CD14-positive monocyte (primary cell): ENCODE measurements at regions not wholly inside any gene's neighbourhood (a gene's known extent, or its start where the extent isn't known, plus 50 kb on each side); places are given as distances from the start of the nearest gene placed in this dataset.

ENCODE experiments used
- DNase-seq, 3 donors: peaks; one replicate each; pipeline ENCODE4 v3.0.0-alpha.2; 2011 to 2022
- H2AFZ ChIP-seq: 2 replicates; pipeline ENCODE4 v1.6.0; 2012; ENCODE audit warnings: mild to moderate bottlenecking, low read depth, low read length, inconsistent platforms; ENCODE audit not compliant: insufficient read depth, poor library complexity, severe bottlenecking
- H3K27ac ChIP-seq, 2 donors: 1 replicate in 1 of 2; 2 replicates in 1 of 2; pipeline ENCODE4 v1.5.1; 2012 to 2013; ENCODE audit warnings: low read length in 2 of 2, control low read depth in 1 of 2, inconsistent platforms in 1 of 2, low read depth in 1 of 2, mild to moderate bottlenecking in 1 of 2
- H3K27me3 ChIP-seq, 2 donors: one replicate each; pipeline versions ENCODE4 v1.6.0 to v1.6.1; 2011 to 2013; ENCODE audit warnings: low read length in 2 of 2; ENCODE audit not compliant: control insufficient read depth in 2 of 2, insufficient read depth in 2 of 2
- H3K36me3 ChIP-seq, 2 donors: replicated peaks in 1 of 2; 1 replicate in 1 of 2; 2 replicates in 1 of 2; pipeline versions ENCODE4 v1.5.1 to v1.6.1; 2012 to 2013; ENCODE audit warnings: low read length in 2 of 2, control low read depth in 1 of 2, inconsistent platforms in 1 of 2, mild to moderate bottlenecking in 1 of 2; ENCODE audit not compliant: insufficient read depth in 2 of 2, control insufficient read depth in 1 of 2
- H3K4me1 ChIP-seq, 2 donors: 1 replicate in 1 of 2; 2 replicates in 1 of 2; pipeline versions ENCODE4 v1.5.1 to v1.6.1; 2012 to 2013; ENCODE audit warnings: low read length in 2 of 2, control low read depth in 1 of 2, inconsistent platforms in 1 of 2, mild to moderate bottlenecking in 1 of 2, moderate library complexity in 1 of 2; ENCODE audit not compliant: insufficient read depth in 2 of 2, control insufficient read depth in 1 of 2
- H3K4me2 ChIP-seq: replicated peaks from 2 replicates; pipeline ENCODE3; 2012; ENCODE audit warnings: low read length, moderate library complexity, mild to moderate bottlenecking; ENCODE audit not compliant: poor library complexity, severe bottlenecking; ENCODE audit errors: extremely low read depth
- H3K4me3 ChIP-seq, 3 experiments: fragments of 200-600 bp in 1 of 3; sonication (generic) in 1 of 3; replicated peaks in 1 of 3; 1 replicate in 2 of 3; 2 replicates in 1 of 3; pipeline ENCODE4 v1.5.1; 2011 to 2013; ENCODE audit warnings: low read length in 3 of 3, mild to moderate bottlenecking in 3 of 3, control low read depth in 2 of 3, low read depth in 2 of 3, inconsistent platforms in 1 of 3, moderate library complexity in 1 of 3
- H3K79me2 ChIP-seq: 2 replicates; pipeline ENCODE4 v1.6.0; 2012; ENCODE audit warnings: mild to moderate bottlenecking, control low read depth, inconsistent platforms, low read length, moderate library complexity; ENCODE audit not compliant: insufficient read depth
- H3K9ac ChIP-seq: 2 replicates; pipeline ENCODE4 v1.6.0; 2017; ENCODE audit warnings: low read length, mild to moderate bottlenecking; ENCODE audit not compliant: insufficient read depth, poor library complexity, severe bottlenecking
- H3K9me3 ChIP-seq, 2 donors: replicated peaks in 1 of 2; 1 replicate in 1 of 2; 2 replicates in 1 of 2; pipeline versions ENCODE4 v1.5.1 to v1.6.1; 2012 to 2013; ENCODE audit warnings: low read length in 2 of 2, control low read depth in 1 of 2; ENCODE audit not compliant: control insufficient read depth in 1 of 2, insufficient read depth in 1 of 2
- H4K20me1 ChIP-seq: 2 replicates; pipeline ENCODE4 v1.6.0; 2012; ENCODE audit warnings: mild to moderate bottlenecking, low read length, control low read depth, moderate library complexity; ENCODE audit not compliant: insufficient read depth
- H3K27ac Mint-ChIP-seq, 7 donors: one replicate each; pipeline ENCODE4 v1.8.0; 2020; ENCODE audit warnings: mild to moderate bottlenecking in 7 of 7, mixed read lengths in 7 of 7, moderate library complexity in 6 of 7, inconsistent platforms in 2 of 7
- H3K27me3 Mint-ChIP-seq, 3 donors: one replicate each; pipeline ENCODE4 v1.8.0; 2021 to 2022; ENCODE audit warnings: low read depth in 3 of 3, mild to moderate bottlenecking in 3 of 3, mixed read lengths in 3 of 3, moderate library complexity in 3 of 3, inconsistent platforms in 1 of 3
- H3K36me3 Mint-ChIP-seq, 2 donors: one replicate each; pipeline ENCODE4 v1.8.0; 2020; ENCODE audit warnings: mixed read lengths in 2 of 2, inconsistent platforms in 1 of 2, mild to moderate bottlenecking in 1 of 2
- H3K4me1 Mint-ChIP-seq: one replicate; pipeline ENCODE4 v1.8.0; 2020; ENCODE audit warnings: mild to moderate bottlenecking, mixed read lengths
- H3K4me3 Mint-ChIP-seq, 2 donors: one replicate each; pipeline ENCODE4 v1.8.0; 2020; ENCODE audit warnings: mild to moderate bottlenecking in 2 of 2, mixed read lengths in 2 of 2, moderate library complexity in 1 of 2
- H3K9me3 Mint-ChIP-seq, 7 donors: one replicate each; pipeline ENCODE4 v1.8.0; 2020 to 2022; ENCODE audit warnings: mixed read lengths in 7 of 7, mild to moderate bottlenecking in 6 of 7, moderate library complexity in 6 of 7, inconsistent platforms in 2 of 7
- WGBS: methylation state at CpG from one replicate; pipeline ENCODE4 v1.1.5; 2013; ENCODE audit warnings: missing lambda C conversion rate; ENCODE audit not compliant: insufficient coverage; 5-methylcytosine and 5-hydroxymethylcytosine counted together
- intact Hi-C, 2 donors: fragments of 100-400 bp; cut with micrococcal nuclease; formaldehyde crosslinking; loops; one replicate each; pipeline versions ENCODE4 v1.15.0 to v1.15.1; 2023
- TF ChIP-seq, protein P1 (sequence below): fragments of 200-600 bp; IDR thresholded peaks from one replicate; pipeline ENCODE4 v1.8.0; 2022; ENCODE audit warnings: antibody characterized with exemption, mild to moderate bottlenecking

DNA sequence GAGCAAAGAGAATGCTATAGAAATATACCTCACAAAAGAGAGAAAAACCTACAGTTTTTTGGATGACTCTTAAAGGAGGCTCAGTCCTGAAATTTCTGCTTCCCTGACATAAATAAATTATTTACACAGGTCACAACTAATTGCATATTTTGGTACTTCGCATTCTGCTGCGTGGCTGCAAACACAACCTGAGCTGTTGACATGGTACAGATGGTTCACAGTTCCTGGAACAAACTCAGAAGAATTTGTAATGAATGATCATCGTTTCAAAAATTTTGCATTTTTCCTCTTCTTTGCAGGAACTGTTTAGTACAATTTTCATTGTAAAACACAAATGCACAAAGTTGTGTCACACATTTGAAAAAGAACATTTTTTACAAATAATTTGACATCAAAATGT, 313.7 kb upstream of the SYT1 start:
- Mint-ChIP-seq H3K36me3 (no peaks in the 10 kb centered on the region), H3K4me3 (no peak overlapping the region), H3K4me1 (no peaks in the 10 kb centered on the region), H3K9me3 (peaks cover 0 to 2% (median 0%) of the 10 kb centered on the region in 7 donors), H3K27me3 (no peaks in the 10 kb centered on the region), H3K27ac (no peak overlapping the region)
- Histone ChIP-seq H3K4me3 (no peak overlapping the region), H3K4me1 (no peaks in the 10 kb centered on the region), H3K36me3 (no peaks in the 10 kb centered on the region), H4K20me1 (no peaks in the 10 kb centered on the region), H2AFZ (no peak overlapping the region), H3K9me3 (no peaks in the 10 kb centered on the region), H3K79me2 (no peaks in the 10 kb centered on the region), H3K27me3 (no peaks in the 10 kb centered on the region), H3K4me2 (no peak overlapping the region), H3K27ac (no peak overlapping the region), H3K9ac (no peak overlapping the region)
- no CpG with 5 or more reads among the region's 3 CpGs for WGBS
- intact Hi-C loops = no loop called here
- DNase-seq = no peak
- TF ChIP-seq, protein P1, sequence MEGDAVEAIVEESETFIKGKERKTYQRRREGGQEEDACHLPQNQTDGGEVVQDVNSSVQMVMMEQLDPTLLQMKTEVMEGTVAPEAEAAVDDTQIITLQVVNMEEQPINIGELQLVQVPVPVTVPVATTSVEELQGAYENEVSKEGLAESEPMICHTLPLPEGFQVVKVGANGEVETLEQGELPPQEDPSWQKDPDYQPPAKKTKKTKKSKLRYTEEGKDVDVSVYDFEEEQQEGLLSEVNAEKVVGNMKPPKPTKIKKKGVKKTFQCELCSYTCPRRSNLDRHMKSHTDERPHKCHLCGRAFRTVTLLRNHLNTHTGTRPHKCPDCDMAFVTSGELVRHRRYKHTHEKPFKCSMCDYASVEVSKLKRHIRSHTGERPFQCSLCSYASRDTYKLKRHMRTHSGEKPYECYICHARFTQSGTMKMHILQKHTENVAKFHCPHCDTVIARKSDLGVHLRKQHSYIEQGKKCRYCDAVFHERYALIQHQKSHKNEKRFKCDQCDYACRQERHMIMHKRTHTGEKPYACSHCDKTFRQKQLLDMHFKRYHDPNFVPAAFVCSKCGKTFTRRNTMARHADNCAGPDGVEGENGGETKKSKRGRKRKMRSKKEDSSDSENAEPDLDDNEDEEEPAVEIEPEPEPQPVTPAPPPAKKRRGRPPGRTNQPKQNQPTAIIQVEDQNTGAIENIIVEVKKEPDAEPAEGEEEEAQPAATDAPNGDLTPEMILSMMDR = no peak

DNA sequence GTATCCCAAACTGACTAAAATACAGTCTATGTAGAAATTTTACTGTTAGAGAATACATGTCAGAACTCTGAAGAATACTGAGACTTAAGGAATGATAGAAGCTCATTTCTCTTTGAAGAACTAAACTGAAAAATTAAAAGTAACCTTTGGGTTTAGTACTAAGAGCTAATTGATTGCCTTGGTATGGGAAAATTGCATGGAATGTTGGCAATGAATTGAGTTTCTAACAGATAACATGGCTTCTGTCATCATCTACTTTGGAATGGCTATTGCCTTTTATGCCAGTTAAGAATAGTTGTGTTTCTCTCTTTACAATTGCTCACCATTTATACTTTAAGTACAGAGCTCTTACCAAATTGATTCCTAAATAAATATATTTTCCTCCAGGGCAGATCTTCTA, 308.8 kb upstream of the SYT1 start:
- TF ChIP-seq, protein P1 = no peak
- Histone ChIP-seq H3K27me3 (no peaks in the 10 kb centered on the region), H4K20me1 (no peaks in the 10 kb centered on the region), H3K4me1 (no peaks in the 10 kb centered on the region), H3K4me3 (no peak overlapping the region), H3K36me3 (no peaks in the 10 kb centered on the region), H3K9me3 (no peaks in the 10 kb centered on the region), H3K4me2 (no peak overlapping the region), H3K9ac (no peak overlapping the region), H3K27ac (no peak overlapping the region), H2AFZ (no peak overlapping the region), H3K79me2 (no peaks in the 10 kb centered on the region)
- Mint-ChIP-seq H3K27ac (no peak overlapping the region), H3K4me3 (no peak overlapping the region), H3K36me3 (no peaks in the 10 kb centered on the region), H3K4me1 (no peaks in the 10 kb centered on the region), H3K27me3 (no peaks in the 10 kb centered on the region), H3K9me3 (peaks cover 0 to 2% (median 0%) of the 10 kb centered on the region in 7 donors)
- intact Hi-C loops = no loop called here
- no peak for DNase-seq
